Bronchial epithelial cell (primary cell): ENCODE measurements at regions not wholly inside any gene's neighbourhood (a gene's known extent, or its start where the extent isn't known, plus 50 kb on each side); places are given as distances from the start of the nearest gene placed in this dataset.

Experiments used
- DNase-seq: peaks from one replicate; pipeline ENCODE4 v3.0.0-alpha.2; 2010; ENCODE audit warnings: low read depth
- FAIRE-seq: peaks from 2 replicates; lab custom pipeline; 2011; peaks lifted over from hg19 to GRCh38; lab: Jason Lieb, UNC
- H3K27me3 ChIP-seq: 2 replicates; pipeline ENCODE4 v1.5.1; 2011; ENCODE audit warnings: low read length; ENCODE audit not compliant: control insufficient read depth, insufficient read depth
- H3K36me3 ChIP-seq: 2 replicates; pipeline ENCODE4 v1.5.1; 2011; ENCODE audit warnings: low read length; ENCODE audit not compliant: control insufficient read depth, insufficient read depth
- H3K4me3 ChIP-seq: 2 replicates; pipeline ENCODE4 v1.5.1; 2011; ENCODE audit warnings: mild to moderate bottlenecking, low read depth, low read length, control low read depth
- TF ChIP-seq, protein P1 (sequence below): IDR thresholded peaks from 2 replicates; pipeline ENCODE4 v1.5.1; 2011; ENCODE audit warnings: mild to moderate bottlenecking, moderate library complexity, low read length, control low read depth, inconsistent platforms; ENCODE audit not compliant: insufficient read depth, severe bottlenecking

DNA sequence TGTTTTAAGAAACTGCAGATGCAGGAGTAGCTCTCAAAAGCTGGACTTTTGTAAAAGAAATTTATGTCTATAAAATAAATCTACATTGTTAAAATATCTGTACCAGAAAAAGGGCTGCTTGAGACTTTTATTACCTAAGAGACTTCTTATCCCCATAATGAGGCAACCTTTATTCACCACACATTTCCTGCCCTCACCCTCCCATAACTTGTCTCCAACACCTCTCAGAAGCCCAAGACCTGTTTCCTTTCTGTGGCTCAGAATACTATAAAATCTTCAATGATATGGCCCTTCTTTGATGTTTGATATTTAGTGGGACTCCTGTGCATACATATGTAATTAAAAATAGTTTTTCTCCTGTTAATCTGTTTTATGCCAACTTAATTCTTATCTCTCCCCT is 141.5 kb upstream of the FER start:
- TF ChIP-seq, protein P1, sequence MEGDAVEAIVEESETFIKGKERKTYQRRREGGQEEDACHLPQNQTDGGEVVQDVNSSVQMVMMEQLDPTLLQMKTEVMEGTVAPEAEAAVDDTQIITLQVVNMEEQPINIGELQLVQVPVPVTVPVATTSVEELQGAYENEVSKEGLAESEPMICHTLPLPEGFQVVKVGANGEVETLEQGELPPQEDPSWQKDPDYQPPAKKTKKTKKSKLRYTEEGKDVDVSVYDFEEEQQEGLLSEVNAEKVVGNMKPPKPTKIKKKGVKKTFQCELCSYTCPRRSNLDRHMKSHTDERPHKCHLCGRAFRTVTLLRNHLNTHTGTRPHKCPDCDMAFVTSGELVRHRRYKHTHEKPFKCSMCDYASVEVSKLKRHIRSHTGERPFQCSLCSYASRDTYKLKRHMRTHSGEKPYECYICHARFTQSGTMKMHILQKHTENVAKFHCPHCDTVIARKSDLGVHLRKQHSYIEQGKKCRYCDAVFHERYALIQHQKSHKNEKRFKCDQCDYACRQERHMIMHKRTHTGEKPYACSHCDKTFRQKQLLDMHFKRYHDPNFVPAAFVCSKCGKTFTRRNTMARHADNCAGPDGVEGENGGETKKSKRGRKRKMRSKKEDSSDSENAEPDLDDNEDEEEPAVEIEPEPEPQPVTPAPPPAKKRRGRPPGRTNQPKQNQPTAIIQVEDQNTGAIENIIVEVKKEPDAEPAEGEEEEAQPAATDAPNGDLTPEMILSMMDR, result no peak
- FAIRE-seq, result no peak
- H3K36me3 ChIP-seq, result no peaks in the 10 kb centered on the region
- no peak for DNase-seq
- H3K4me3 ChIP-seq, result no peak overlapping the region
- no peaks in the 10 kb centered on the region for H3K27me3 ChIP-seq

DNA sequence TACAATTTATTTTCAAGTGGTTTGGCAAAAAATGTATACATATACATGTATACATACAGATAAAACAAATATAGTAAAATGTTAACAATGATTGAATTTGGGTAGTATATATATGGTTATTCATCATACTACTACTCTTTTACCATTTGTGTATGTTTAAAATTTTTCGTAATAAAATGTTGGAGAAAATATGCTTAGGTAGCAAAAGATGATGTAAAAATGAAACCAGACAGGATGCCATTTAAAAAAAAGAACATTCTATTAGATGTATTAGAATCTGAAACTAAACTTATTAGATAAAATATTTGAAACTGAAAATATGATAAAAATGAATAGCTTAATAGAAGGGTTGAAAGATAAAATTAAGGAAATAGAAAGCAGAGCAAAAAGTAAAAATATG is 144.9 kb upstream of the FER start:
- TF ChIP-seq, protein P1, result no peak
- no peak for FAIRE-seq

DNA sequence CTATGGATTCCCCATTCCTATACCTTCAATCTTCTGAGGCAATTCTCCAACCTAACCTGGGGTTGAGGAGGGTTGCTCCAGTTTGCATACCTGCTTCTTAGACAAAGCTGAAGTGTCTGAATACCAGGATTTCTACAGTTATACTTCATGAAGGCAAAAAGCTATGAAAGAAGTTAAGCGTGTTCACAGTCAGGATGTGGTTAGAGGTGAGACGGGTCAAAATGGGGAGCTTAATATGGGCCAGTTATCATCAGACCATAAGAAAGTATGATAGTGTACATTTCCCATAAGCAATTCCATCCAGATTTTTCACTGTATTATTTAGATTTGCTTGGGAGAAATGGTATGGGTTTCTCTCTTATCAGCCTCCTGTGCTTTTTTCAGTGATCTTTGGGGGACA is 156.9 kb upstream of the FER start:
- no peak for FAIRE-seq
- TF ChIP-seq, protein P1, result no peak

More for the DNA sequence above, 144.9 kb upstream of the FER start:
- peaks cover 2% of the 10 kb centered on the region for H3K27me3 ChIP-seq
- no peak overlapping the region for H3K4me3 ChIP-seq
- DNase-seq, result no peak
- H3K36me3 ChIP-seq, result no peaks in the 10 kb centered on the region

DNA sequence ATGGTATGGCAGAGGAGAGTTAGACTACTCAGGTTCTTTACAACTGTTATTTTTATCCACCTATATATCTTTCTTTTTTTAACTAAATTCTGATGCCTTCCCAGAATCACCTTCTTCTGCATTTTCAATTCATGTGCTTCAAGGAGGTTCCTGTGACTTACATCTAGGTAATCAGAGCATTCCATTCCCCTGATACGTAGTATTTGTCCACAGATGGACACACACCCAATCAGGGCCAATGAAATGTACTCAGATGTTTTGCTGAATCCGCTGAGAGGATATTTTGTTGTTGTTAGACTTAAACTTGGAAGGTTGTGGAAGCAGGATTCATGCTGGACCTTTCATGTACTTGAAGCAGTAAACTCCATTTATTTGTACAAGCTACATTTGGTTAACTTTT is 159.4 kb upstream of the FER start:
- Histone ChIP-seq H3K36me3 (no peaks in the 10 kb centered on the region), H3K4me3 (no peak overlapping the region), H3K27me3 (no peaks in the 10 kb centered on the region)
- FAIRE-seq (no peak), DNase-seq (peak; percentile 52)
- TF ChIP-seq, protein P1, result no peak

More for the DNA sequence above, 156.9 kb upstream of the FER start:
- Histone ChIP-seq H3K27me3 (no peaks in the 10 kb centered on the region), H3K36me3 (no peaks in the 10 kb centered on the region), H3K4me3 (no peak overlapping the region)
- no peak for DNase-seq

DNA sequence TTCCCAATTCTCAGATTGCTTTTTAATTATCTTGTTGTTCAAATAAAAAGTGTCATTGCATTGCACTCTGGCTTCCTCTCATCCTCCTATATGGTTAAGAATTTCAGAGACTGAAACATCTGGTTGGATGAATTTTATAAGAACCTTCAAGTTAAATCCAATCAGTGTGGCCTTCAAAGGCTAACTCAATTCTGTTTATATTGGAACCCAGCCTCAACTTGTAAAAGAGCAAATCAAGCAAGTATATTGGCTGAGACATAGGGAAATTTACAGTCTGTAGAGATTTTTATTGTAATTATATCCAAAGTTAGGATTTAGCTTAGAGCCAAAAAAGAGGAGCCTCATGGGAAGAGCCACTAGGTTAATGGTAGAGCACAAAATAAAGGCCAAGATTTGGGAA is 159.9 kb upstream of the FER start:
- Histone ChIP-seq H3K36me3 (no peaks in the 10 kb centered on the region), H3K27me3 (no peaks in the 10 kb centered on the region), H3K4me3 (no peak overlapping the region)
- DNase-seq, result no peak
- TF ChIP-seq, protein P1, result no peak
- no peak for FAIRE-seq

DNA sequence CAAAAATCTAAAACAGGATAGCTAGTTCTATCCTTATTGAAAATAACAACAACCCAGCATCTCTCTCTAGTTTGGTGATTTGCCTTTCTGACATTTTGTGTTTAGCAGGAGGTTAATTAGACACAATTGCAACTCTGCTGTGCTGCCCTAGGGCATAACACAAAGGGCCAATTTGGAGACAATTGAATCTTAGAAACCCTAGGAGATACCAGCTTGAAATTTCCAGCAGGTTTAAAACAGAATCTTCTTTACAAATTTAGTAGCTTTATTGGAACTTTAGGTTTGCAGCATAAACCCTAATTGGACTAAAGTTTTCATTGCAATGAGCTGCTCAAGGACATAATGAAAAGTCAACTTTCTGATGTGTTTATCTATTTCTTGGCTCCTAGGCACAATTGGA is 166.7 kb upstream of the FER start:
- TF ChIP-seq, protein P1, result no peak
- Histone ChIP-seq H3K27me3 (no peaks in the 10 kb centered on the region), H3K4me3 (no peak overlapping the region), H3K36me3 (no peaks in the 10 kb centered on the region)
- no peak for DNase-seq
- FAIRE-seq, result no peak
